Neural crest cell (in vitro differentiated cells): ENCODE measurements at regions not wholly inside any gene's neighbourhood (a gene's known extent, or its start where the extent isn't known, plus 50 kb on each side); places are given as distances from the start of the nearest gene placed in this dataset.
"Not testable (repeated sequence)": the region's sequence is repeated elsewhere in the genome, so short reads cannot be mapped to it uniquely, and the experiment has no call there.

Source experiments
- DNase-seq: peaks from one replicate; pipeline ENCODE4 v3.0.0; 2021; ENCODE audit warnings: low read depth, mixed read lengths, low spot score
- H3K27ac Mint-ChIP-seq: one replicate; pipeline ENCODE4 v1.8.0; 2021; ENCODE audit warnings: mild to moderate bottlenecking, mixed read lengths; ENCODE audit not compliant: unreplicated experiment
- H3K27me3 Mint-ChIP-seq: 2 replicates; pipeline ENCODE4 v1.8.0; 2021; ENCODE audit warnings: low read depth, mild to moderate bottlenecking, mixed read lengths
- H3K36me3 Mint-ChIP-seq: 2 replicates; pipeline ENCODE4 v1.8.0; 2021; ENCODE audit warnings: low read depth, mild to moderate bottlenecking, mixed read lengths
- H3K4me1 Mint-ChIP-seq: 2 replicates; pipeline ENCODE4 v1.8.0; 2021; ENCODE audit warnings: mixed read lengths
- H3K4me3 Mint-ChIP-seq: one replicate; pipeline ENCODE4 v1.8.0; 2021; ENCODE audit warnings: mild to moderate bottlenecking, mixed read lengths
- H3K9me3 Mint-ChIP-seq: 2 replicates; pipeline ENCODE4 v1.8.0; 2021; ENCODE audit warnings: mixed read lengths
- CTCF ChIP-seq: fragments of 200-600 bp; sonication (generic); conservative IDR thresholded peaks from 2 replicates; pipeline ENCODE4 v1.5.0; 2021; ENCODE audit warnings: antibody characterized with exemption, mild to moderate bottlenecking

GRCh38 chrX:35221391-35221790 is 278.8 kb downstream of the FAM47B start:
- not testable (repeated sequence) for H3K27ac Mint-ChIP-seq, H3K4me1 Mint-ChIP-seq, DNase-seq, H3K36me3 Mint-ChIP-seq, H3K4me3 Mint-ChIP-seq, H3K27me3 Mint-ChIP-seq
- H3K9me3 Mint-ChIP-seq, result peaks cover 17% of the 10 kb centered on the region

GRCh38 chrX:35244088-35244741 is 301.6 kb downstream of the FAM47B start:
- peaks cover 9% of the 10 kb centered on the region for H3K4me1 Mint-ChIP-seq
- H3K9me3 Mint-ChIP-seq, result peaks cover 15% of the 10 kb centered on the region
- H3K4me3 Mint-ChIP-seq, result no peak overlapping the region
- TF ChIP-seq CTCF, result no peak
- no peaks in the 10 kb centered on the region for H3K27me3 Mint-ChIP-seq
- no peak overlapping the region for H3K27ac Mint-ChIP-seq
- H3K36me3 Mint-ChIP-seq, result no peaks in the 10 kb centered on the region
- no peak for DNase-seq

- peak overlapping the region; percentile 75 for H3K27ac Mint-ChIP-seq
- DNase-seq, result no peak
- H3K27me3 Mint-ChIP-seq, result no peaks in the 10 kb centered on the region
- H3K4me3 Mint-ChIP-seq, result no peak overlapping the region
- H3K4me1 Mint-ChIP-seq, result peaks cover 9% of the 10 kb centered on the region
- H3K36me3 Mint-ChIP-seq, result no peaks in the 10 kb centered on the region
- TF ChIP-seq CTCF, result no peak
- peaks cover 15% of the 10 kb centered on the region for H3K9me3 Mint-ChIP-seq
Observed at GRCh38 chrX:35244796-35245508, 302.4 kb downstream of the FAM47B start.

GRCh38 chrX:35251226-35251625 is 308.6 kb downstream of the FAM47B start:
- TF ChIP-seq CTCF, result no peak
- no peak for DNase-seq
- Mint-ChIP-seq H3K27me3 (no peaks in the 10 kb centered on the region), H3K27ac (no peak overlapping the region), H3K4me3 (no peak overlapping the region), H3K36me3 (no peaks in the 10 kb centered on the region), H3K9me3 (peaks cover 13% of the 10 kb centered on the region), H3K4me1 (no peaks in the 10 kb centered on the region)

GRCh38 chrX:35276115-35276514 is 333.5 kb downstream of the FAM47B start:
- H3K9me3 Mint-ChIP-seq, result peaks cover 4% of the 10 kb centered on the region
- no peak for TF ChIP-seq CTCF
- no peaks in the 10 kb centered on the region for H3K27me3 Mint-ChIP-seq
- H3K4me1 Mint-ChIP-seq, result no peaks in the 10 kb centered on the region
- no peaks in the 10 kb centered on the region for H3K36me3 Mint-ChIP-seq
- no peak overlapping the region for H3K4me3 Mint-ChIP-seq
- DNase-seq, result no peak
- no peak overlapping the region for H3K27ac Mint-ChIP-seq

- no peak overlapping the region for H3K4me3 Mint-ChIP-seq
- peaks cover 4% of the 10 kb centered on the region for H3K36me3 Mint-ChIP-seq
- TF ChIP-seq CTCF, result no peak
- H3K27ac Mint-ChIP-seq, result no peak overlapping the region
- H3K27me3 Mint-ChIP-seq, result no peaks in the 10 kb centered on the region
- H3K4me1 Mint-ChIP-seq, result no peaks in the 10 kb centered on the region
- DNase-seq, result no peak
- peaks cover 25% of the 10 kb centered on the region for H3K9me3 Mint-ChIP-seq
Observed at GRCh38 chrX:35285289-35285962, 342.8 kb downstream of the FAM47B start.
